GM23338 (cell line): ENCODE measurements at regions not wholly inside any gene's neighbourhood (a gene's known extent, or its start where the extent isn't known, plus 50 kb on each side); places are given as distances from the start of the nearest gene placed in this dataset.

ENCODE experiments used
- CREB1 ChIP-seq: fragments of 250-450 bp; sonication (Bioruptor Pico); IDR thresholded peaks from 2 replicates; pipeline ENCODE4 v1.5.0; 2020; ENCODE audit warnings: low read depth, mild to moderate bottlenecking, moderate library complexity
- CTCF ChIP-seq, 2 experiments: fragments of 200-600 bp in 1 of 2; sonication (generic) in 1 of 2; conservative IDR thresholded peaks; 2 replicates each; pipeline versions ENCODE4 v1.5.1 to v1.6.1; 2016 to 2017; ENCODE audit warnings: antibody characterized with exemption in 2 of 2, low read depth in 2 of 2, mild to moderate bottlenecking in 2 of 2, moderate library complexity in 1 of 2
- ETS1 ChIP-seq: IDR thresholded peaks from 2 replicates; pipeline ENCODE4 v1.6.1; 2016; ENCODE audit warnings: antibody characterized with exemption
- EZH2 ChIP-seq: fragments of 200-600 bp; sonication (generic); IDR thresholded peaks from one replicate; pipeline ENCODE4 v1.8.0; 2017; ENCODE audit warnings: antibody characterized with exemption, mild to moderate bottlenecking, low read depth; ENCODE audit not compliant: unreplicated experiment
- EZH2phosphoT487 ChIP-seq: fragments of 200-600 bp; sonication (generic); IDR thresholded peaks from one replicate; pipeline ENCODE4 v1.8.1; 2018; ENCODE audit warnings: antibody characterized with exemption; ENCODE audit not compliant: unreplicated experiment
- JUNB ChIP-seq: IDR thresholded peaks from one replicate; pipeline ENCODE4 v1.6.1; 2016; ENCODE audit warnings: antibody characterized with exemption; ENCODE audit not compliant: unreplicated experiment
- NANOG ChIP-seq: IDR thresholded peaks from 2 replicates; pipeline ENCODE4 v1.6.1; 2016; ENCODE audit warnings: antibody characterized with exemption, borderline replicate concordance
- POLR2AphosphoS5 ChIP-seq: IDR thresholded peaks from 2 replicates; pipeline ENCODE4 v1.6.1; 2016; ENCODE audit warnings: antibody characterized with exemption, low read depth
- REST ChIP-seq: IDR thresholded peaks from one replicate; pipeline ENCODE4 v1.6.1; 2018; ENCODE audit warnings: antibody characterized with exemption; ENCODE audit not compliant: unreplicated experiment
- STAT1 ChIP-seq: IDR thresholded peaks from one replicate; pipeline ENCODE4 v1.6.1; 2016; ENCODE audit warnings: antibody characterized with exemption; ENCODE audit not compliant: unreplicated experiment
- ZNF331 ChIP-seq: fragments of 250-450 bp; sonication (Bioruptor Pico); IDR thresholded peaks from 2 replicates; pipeline ENCODE4 v1.5.0; 2020; ENCODE audit warnings: low read depth, mild to moderate bottlenecking, moderate library complexity
- ZNF462 ChIP-seq: fragments of 250-450 bp; sonication (Bioruptor Pico); IDR thresholded peaks from 2 replicates; pipeline ENCODE4 v1.5.0; 2020; ENCODE audit warnings: mild to moderate bottlenecking, moderate library complexity

GRCh38 chr3:75176937-75177336 lies 487.2 kb upstream of the FRG2C start:
- TF ChIP-seq CTCF (conservative IDR thresholded peaks at IDR 0.05; ENCODE audit: low read depth in 2 of 2) (no peak), EZH2 (no peak), REST (no peak), NANOG (no peak), EZH2phosphoT487 (no peak), POLR2AphosphoS5 (no peak), ZNF331 (CRISPR knock-in tag) (no peak), ZNF462 (CRISPR knock-in tag) (no peak), JUNB (no peak), CREB1 (CRISPR knock-in tag) (no peak), STAT1 (no peak), ETS1 (no peak)
